ENCODE measurements at regions not wholly inside any gene's neighbourhood (a gene's known extent, or its start where the extent isn't known, plus 50 kb on each side); places are given as distances from the start of the nearest gene placed in this dataset.
"Not testable (repeated sequence)": the region's sequence is repeated elsewhere in the genome, so short reads cannot be mapped to it uniquely, and the experiment has no call there.

DNA sequence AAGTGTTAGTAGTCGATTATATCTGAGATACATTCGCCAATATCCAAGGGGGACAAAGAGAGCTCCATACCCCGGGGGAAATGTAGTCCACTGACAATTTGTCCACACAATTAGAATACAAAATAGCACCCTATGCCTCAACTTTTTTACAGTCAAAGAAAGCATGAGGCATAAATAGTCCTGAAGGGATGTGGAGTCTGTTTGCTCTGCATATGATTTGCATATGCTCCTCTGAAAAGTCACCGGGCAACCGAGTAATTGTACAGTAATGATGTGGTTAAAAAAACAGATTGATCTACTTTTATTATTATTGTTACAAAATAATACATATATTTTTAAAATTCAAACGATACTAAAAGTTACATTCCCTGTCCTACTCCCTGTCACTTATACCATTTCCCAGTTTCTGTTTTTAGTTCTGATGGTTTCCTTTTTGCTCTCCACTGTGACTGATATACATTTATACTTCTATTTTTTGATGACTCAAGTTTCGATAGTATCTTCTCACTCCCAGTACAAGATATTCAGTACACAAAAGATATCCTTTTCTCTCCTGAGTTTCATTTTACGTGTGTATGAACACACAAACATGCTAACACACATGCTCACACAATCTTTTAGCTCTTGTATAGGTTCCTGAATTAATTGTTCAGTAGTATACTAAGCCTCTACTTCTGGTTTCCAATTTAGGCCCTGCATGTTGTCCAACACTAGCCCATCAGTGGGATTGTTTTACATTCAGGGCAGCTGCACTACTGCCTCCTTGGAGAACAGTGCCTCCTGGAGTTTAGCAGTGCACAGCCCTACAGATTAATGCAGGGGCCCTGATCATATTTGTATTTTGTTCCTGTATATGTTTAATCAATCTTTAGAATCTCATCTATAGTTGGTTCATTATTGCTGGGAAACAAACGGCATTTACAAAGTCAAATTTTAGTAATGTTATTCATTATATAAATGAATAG is 130.9 kb downstream of the TES start:
- no peak for DNase-seq

DNA sequence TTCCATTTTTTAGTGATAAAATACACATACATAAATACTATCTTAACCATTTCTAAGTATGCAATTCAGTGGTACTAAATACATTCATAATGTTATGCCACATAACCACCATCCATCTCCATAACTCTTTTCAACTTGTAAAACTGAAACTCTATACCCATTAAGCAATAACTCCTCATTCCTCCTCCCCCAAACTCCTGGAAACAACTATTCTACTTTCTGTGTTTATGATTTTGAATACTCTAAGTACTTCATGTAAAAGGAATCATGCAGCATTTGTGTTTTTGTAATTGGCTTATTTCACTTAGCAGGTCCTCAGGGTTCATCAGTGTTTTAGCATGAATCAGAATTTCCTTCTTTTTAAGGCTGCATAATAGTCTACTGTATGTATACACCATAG is 131.8 kb downstream of the TES start:
- DNase-seq: no peak

DNA sequence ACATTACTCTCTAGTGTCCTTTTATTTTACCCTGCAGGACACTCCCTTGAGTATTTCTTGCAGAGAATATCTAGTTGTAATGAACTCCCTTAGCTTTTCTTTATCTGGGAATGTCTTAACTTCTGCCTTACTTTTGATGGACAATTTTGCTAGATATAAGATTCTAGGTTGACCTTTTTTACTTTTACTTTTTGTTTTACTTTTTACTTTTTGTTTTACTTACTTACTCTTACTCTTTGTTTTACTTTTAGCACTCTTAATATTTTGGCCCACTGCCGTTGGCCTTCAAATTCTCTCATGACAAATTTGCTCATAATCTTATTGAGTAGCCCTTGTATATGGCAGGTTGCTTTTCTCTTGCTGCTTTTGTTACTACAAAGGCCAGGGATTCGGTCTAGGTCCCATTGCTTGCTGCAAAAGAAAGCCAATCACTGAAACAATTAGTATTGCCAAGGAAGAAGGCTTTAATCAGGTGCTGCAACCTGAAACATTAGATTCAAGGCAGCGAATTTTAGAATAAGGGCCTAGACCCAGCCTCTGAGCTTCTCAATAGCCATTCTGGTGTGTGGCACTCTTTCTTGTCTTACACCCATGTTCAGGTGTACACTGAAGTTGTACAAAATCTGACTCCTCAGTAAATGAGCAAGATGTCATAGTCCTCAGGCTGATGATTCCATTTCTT is 137.0 kb downstream of the TES start:
- no peak for DNase-seq

DNA sequence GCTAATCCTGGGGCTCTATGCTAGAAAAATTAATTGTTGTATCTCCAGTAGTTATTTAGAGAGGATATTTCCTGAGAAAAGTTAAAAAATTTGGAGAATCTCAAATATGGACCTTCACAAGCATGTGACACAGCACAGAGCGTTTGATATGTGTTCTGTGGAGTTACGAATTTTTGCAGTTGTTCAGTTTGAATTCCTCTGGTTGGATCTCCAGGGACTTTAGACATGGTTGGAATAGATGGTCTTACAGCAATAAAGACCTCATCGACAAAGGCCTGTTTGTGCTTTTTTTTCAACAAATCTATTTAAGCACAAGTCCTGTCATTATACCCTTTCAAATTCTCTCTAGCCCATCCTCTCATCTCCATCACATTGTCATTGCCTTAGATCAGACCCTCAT is 138.0 kb downstream of the TES start:
- DNase-seq: no peak

DNA sequence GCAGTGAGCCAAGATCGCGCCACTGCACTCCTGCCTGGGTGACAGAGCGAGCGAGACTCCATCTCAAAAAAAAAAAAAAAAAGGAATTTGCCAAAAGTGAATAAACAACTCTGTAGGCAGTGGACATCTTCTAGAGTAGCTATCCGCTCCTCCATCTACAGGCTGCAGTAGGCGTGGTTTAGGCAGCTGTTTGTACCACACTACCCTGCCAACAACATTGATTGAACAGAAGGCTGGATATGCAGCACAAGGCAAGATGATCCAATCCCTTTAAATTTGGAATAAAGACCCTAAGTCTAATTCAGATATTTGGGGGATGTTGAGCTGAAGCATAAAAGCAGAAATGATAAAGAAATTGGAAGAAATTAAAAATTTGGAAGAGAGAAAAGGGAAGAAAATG is 141.6 kb downstream of the TES start:
- DNase-seq: no peak

DNA sequence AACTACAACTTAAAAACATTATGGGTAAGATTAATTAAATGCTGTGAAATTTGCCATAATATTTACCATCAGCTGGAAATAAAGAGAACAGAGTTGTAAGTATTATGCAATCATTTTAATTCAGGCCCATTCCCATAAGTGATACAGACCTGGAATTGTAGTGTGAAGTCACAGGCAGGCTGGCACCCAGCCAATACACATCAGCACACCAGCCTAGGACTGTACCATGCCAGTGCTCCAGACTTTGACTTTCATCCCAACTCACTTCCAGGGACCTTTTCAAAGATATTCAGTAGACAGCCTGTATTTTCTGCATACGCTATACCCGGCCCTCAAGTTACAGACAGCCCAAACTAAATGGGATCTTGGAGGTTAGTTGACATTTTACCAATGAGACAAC is 143.3 kb downstream of the TES start:
- DNase-seq: peak; percentile 79

DNA sequence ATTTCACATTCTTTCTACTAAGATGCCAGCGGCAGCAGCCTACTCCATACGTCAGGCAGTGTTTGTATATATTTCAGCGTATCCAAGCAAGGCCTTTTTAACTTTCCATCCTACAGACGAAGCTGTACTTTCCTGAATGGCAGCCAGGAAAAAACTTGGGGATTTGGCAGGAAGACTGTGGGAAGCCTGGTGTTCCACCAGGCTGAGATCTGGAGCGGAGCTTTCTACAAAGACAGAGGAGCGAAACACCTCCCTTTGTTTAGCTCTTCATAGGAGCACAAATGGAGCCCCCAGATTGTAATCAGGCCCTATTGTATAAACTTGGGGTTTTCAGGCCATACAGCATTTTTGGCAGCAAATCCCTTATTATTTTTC is 143.8 kb downstream of the TES start:
- peak; percentile 95 for DNase-seq

DNA sequence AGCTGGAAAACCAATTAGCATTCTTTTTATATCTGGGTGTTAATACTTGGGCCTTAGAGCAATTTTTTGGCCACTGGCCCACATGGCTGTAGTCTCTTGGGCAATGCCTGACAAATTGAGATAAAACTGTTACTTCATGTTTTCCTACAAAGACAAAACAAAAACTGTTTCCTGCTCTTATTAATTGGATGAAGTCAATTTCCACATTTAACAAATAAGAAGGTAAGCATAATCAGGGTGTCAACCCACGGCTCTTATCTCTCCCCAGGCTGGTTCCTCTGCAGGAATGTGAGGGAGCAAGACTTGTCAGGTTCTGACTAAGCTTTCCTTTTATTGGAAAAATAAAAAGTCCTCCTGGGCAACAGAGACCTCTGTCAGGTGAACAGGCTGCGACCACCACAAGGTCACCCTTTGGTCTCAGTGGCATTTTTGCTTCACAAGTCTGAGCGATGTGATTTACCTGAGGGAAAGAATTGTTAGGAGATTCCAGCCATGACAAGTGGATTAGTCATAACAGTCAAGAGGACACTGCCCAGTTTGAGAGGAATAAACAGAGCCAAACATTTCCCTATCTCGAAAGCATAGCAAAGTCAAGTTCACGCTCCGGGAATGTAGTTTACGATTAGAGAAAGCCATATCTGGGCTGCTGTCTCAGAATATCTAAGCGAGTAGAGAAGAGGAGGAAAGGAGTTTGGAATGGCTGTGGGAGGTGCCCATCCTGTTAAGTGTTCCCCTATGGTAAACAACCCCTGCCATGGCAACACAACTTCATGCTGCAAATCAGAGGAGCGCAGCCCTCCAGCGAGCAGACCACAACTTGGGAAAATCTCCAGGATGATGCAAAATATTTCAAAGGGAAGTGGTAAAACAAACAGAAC is 144.4 kb downstream of the TES start:
- peak; percentile 94 for DNase-seq

DNA sequence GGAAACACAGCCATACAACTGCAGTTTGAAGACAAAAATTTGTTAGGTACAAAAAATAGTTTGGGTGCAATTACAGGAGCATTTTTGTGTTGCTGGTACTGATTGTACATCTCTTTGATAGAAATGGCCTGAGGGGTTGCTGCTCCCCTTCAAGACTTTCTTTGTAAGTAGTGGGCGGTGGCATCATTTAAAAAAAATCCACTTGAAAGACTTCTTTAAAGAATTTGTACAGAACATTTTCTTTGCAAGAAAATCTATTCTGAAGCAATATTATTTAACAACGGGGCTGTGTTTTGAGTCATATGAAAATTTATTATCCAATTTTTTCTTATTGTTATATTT is 144.1 kb upstream of the CAV2 start:
- DNase-seq: no peak

DNA sequence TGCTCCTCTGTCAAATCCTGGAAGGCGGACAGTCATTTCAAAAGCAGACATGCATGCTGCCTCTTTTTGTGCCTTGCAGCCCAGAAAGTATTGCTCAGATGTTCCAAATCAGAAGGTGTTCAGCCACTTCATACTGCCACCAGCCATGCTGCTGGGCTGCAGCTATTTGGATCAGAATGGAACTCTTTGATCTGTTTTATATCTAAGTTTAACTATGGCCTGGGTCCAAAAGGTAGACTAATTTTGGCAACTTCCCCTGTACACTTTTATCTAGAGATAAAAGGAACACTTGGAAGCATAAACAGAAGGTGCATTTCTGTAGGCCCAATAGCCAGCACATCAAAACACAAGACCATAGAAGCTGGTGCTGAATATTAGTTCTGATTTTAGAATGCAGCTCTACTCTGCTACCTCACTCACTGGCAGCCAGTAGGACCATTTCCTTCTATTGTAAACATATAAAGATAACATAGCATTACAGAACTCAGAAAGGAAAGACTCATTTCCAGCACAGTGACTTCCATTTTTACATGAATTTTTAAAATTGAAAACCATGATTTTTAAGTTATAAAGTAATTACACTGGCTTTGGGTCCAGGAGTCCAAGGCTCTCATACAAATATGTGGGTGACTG is 143.1 kb upstream of the CAV2 start:
- no peak for DNase-seq

DNA sequence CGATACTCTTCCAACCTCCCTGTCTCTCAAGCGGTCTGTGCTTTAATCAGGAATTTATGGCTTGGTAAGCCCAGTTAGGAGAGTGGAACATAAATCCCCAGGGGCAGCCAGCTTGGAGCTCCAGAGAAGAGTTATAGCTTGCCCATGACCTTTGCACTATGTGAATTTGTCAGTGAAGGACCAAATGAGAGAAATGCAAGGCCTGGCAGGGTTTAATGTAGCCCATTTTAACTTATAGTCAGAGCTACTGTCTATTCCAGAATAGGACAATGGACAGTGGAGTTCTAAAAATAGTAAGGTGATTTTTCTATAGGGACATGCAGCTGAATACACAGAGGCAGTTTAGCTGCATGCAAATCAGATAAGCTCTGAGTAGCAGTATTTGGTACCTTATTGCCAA is 142.6 kb upstream of the CAV2 start:
- peak; percentile 55 for DNase-seq

DNA sequence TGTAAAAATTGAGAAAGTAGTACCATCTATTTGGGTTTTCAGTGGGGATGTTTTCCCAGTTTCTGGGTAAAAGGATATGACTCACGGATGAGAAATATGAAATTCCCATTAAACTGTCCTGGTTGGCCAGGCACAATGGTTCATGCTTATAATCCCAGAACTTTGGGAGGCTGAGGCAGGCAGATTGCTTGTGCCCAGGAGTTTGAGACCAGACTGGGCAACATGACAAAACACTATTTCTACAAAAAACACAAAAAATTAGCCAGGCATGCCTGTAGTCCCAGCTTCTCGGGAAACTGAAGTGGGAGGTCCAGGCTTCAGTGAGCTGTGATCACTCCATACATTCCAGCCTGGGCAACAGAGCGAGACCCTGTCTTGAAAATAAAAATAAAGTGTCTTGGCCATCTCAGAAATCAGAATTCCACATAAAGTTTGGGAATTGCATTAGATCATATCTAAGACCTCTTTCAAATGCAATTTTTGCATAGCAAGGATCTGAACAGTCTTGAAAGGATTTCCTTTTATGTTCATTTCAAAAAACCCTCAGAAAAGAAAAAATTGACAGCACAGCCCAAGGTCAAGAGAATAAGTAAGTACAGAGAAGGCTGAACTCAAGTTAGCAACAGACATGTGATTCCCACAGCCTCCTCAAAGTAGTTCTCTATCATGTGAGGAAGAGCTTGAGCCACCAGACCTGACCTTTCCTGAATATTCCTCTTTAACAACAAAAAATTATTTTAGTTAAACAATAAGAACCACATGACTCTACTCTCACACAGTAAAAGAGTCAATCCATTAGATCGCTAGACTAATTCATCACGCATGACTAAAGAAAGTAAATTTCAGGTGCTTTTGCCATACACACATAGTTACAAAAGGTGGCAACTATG is 141.5 kb upstream of the CAV2 start:
- no peak for DNase-seq

DNA sequence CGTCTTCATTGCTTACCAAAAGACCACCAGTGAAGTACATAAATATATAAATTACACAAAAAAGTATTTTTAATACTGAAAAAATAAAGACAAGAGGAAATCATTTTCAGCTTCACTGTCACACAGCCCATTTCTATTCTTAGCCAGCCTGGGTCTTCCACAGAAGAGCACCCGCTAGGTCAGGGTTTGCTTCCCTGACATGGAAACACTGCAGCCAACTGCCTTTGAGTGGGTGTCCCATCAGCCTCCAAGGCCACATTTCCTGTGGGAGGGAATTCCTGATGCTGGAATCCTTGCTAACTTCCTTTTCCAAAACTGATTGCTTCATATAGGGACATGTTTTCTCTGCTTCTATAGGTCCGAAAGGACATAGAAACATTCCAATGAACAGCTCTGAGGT is 137.8 kb upstream of the CAV2 start:
- no peak for DNase-seq

DNA sequence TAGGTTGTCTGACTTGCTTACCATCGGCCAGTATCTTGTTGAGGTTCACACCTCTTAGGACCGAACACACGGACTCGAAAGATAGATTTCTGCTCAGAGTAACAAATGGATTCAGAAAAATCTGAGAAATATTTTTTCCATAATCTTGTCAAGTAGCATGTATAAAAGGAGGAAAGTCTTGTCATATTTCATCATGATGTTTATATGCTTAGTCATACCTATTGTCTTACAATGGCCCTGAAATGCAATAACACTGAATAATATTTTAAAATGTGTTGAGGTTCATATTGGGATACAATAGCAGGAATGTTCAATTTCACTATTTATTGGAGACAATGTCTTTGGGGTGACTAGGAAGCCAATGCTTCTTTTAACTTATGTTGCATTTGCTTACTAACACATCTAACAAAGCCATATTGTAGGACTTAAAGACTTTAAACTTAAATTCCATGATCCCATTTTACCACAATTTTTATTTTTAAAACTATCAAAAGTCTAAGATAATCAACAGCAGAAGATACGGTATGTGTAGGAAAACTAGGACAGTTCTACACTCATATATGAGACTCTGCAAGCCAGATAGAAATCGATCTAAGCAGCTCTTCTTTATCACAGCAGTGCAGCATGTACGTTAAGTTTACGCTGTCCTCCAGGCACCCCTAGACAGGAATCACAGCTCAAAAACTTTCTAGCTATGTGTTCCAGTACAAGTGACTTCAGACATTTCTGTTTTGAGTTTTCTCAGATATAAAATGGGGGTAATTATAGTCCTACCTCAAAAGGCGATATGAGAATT is 135.7 kb upstream of the CAV2 start:
- DNase-seq: no peak

DNA sequence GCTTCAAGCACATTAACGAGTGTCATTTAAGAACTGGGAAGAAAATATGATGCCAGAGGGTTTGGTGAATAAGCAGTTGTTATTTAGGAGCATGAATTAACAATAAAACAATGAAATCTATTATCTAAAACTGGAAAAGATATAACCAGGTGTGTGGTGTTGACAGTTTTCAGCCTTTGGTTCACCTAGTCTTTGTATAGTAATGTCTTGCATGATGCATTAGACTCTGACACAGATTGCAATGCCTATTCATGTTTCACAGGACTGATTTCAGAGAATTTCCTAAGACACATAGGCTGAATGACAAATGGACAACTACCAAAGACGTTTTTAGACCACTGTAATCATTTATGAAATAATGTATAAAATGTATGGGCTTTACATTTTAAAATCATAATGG is 135.1 kb upstream of the CAV2 start:
- DNase-seq: no peak

DNA sequence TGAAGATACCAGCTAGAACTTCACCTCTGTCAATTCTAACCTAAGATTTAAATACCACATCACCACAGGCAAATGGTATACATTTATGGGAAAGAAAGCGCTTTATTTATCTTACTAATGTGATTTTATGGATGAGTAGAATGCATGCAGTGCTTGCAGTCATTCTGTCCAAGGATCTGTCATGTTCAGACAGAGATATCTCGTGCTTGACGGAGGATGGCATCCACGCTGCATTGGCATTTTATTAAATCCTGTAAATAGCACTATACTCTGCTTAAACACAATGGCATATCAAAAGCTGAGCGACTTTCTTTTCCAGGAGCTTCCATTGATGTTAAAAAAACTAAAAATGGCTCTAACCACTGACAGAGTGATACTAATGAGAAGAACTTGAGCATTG is 133.7 kb upstream of the CAV2 start:
- DNase-seq: no peak

DNA sequence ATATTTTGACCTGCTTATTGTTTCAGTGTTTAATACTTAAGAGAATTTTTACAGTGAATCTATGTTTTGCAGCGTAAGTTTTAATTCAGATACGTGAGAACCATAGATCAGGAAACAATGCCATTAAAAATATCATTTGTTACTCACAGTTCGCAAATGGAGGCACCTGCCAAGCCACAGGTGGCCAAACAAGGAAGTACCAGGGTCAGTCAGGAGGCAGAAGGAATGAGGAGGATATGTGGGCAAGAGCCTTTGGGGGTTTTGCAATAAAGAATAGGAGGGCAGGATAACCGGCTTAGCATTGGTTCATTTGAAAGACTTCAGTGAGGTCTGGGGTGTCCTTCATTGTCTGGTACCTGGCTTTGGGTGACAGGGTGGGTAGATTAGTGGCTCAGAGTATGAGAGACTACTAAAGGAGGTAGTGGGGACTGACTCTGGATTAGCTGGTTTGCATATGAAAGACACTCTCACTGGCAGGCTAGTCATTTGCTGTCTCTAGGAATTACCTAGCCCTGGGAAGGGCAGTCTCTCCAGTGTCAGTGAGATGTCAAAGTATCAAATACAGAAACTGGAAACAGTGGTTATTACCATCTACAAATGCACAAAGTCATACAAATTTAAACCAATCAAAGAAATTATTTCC is 132.2 kb upstream of the CAV2 start:
- DNase-seq: no peak

DNA sequence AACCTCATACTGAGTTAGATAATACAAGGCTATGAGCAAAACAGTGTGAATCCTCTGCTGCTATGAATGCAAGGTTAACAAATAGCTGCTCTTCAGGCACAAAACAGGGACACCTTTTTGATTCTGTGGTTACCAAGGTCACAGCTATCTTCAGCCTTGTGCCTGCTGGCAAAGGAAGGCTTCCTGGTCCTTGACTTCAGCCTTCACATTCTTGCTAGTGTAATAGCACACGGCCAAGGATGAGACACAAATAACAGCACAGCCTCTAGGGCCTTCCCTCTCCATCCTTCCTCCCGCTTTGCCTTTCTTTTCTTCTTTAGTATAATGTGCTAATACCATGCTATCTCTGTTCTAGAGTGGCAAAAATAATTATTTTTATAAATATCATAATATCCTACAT is 130.6 kb upstream of the CAV2 start:
- DNase-seq: no peak

DNA sequence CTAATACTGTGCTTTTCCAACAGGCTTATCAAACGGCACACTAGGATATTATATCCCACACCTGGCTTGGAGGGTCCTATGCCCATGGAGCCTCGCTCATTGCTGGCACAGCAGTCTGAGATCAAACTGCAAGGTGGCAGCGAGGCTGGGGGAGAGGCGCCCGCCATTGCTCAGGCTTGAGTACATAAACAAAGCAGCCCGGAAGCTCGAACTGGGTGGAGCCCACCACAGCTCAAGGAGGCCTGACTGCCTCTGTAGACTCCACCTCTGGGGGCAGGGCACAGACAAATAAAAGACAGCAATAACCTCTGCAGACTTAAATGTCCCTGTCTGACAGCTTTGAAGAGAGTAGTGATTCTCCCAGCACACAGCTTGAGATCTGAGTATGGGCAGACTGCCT is 128.0 kb upstream of the CAV2 start:
- not testable (repeated sequence) for DNase-seq

DNA sequence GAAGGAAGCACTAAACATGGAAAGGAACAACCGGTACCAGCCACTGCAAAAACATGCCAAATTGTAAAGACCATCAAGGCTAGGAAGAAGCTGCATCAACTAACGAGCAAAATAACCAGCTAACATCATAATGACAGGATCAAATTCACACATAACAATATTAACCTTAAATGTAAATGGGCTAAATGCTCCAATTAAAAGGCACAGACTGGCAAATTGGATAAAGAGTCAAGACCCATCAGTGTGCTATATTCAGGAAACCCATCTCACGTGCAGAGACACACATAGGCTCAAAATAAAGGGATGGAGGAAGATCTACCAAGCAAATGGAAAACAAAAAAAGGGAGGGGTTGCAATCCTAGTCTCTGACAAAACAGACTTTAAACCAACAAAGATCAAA is 126.3 kb upstream of the CAV2 start:
- DNase-seq: not testable (repeated sequence)
